Fibroblast of the aortic adventitia (primary cell): ENCODE measurements at regions not wholly inside any gene's neighbourhood (a gene's known extent, or its start where the extent isn't known, plus 50 kb on each side); places are given as distances from the start of the nearest gene placed in this dataset.
"Not testable (repeated sequence)": the region's sequence is repeated elsewhere in the genome, so short reads cannot be mapped to it uniquely, and the experiment has no call there.

ENCODE experiments used
- DNase-seq: peaks from one replicate; pipeline ENCODE4 v3.0.0-alpha.2; 2010; ENCODE audit warnings: low read depth
- H3K4me3 ChIP-seq: 2 replicates; pipeline ENCODE4 v1.5.1; 2011; ENCODE audit warnings: low read depth, mild to moderate bottlenecking, control low read depth, low read length, moderate library complexity
- TF ChIP-seq, protein P1 (sequence below): IDR thresholded peaks from 2 replicates; pipeline ENCODE4 v1.5.1; 2011; ENCODE audit warnings: mild to moderate bottlenecking, low read length, control low read depth, inconsistent platforms; ENCODE audit not compliant: insufficient read depth

- TF ChIP-seq, protein P1, sequence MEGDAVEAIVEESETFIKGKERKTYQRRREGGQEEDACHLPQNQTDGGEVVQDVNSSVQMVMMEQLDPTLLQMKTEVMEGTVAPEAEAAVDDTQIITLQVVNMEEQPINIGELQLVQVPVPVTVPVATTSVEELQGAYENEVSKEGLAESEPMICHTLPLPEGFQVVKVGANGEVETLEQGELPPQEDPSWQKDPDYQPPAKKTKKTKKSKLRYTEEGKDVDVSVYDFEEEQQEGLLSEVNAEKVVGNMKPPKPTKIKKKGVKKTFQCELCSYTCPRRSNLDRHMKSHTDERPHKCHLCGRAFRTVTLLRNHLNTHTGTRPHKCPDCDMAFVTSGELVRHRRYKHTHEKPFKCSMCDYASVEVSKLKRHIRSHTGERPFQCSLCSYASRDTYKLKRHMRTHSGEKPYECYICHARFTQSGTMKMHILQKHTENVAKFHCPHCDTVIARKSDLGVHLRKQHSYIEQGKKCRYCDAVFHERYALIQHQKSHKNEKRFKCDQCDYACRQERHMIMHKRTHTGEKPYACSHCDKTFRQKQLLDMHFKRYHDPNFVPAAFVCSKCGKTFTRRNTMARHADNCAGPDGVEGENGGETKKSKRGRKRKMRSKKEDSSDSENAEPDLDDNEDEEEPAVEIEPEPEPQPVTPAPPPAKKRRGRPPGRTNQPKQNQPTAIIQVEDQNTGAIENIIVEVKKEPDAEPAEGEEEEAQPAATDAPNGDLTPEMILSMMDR: no peak
- DNase-seq: no peak
- no peak overlapping the region for H3K4me3 ChIP-seq
These were observed 666.7 kb downstream of the UQCRFS1 start for GRCh38 chr19:28546148-28546685.

- not testable (repeated sequence) for DNase-seq, H3K4me3 ChIP-seq
These were observed 667.6 kb downstream of the UQCRFS1 start for GRCh38 chr19:28545397-28545796.

GRCh38 chr19:28544451-28545261 is 668.3 kb downstream of the UQCRFS1 start:
- no peak for DNase-seq
- no peak overlapping the region for H3K4me3 ChIP-seq
- TF ChIP-seq, protein P1: no peak

DNA sequence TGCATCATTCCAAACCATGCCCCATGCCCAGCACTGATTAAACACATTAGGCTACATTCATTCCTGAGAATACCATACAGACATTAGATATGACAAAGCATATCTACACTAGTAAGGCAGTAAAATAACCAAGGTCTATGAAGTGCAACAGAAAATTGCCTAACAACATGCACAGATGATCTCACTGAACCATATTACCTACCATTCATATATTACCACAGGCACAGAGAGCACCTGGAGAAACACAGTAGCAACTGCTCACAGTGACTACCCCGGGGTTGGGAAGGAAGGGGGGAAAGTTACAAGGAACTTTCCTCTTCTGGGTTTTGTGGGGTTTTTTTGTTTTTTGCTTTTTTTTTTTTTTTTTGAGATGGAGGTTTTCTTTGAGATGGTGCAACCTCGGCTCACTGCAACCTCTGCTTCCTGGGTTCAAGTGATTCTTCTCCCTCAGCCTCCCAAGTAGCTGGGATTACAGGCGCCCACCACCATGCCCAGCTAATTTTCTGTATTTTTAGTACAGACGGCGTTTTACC is 669.6 kb downstream of the UQCRFS1 start:
- no peak overlapping the region for H3K4me3 ChIP-seq
- no peak for DNase-seq
- TF ChIP-seq, protein P1: no peak

- no peak overlapping the region for H3K4me3 ChIP-seq
These were observed 670.3 kb downstream of the UQCRFS1 start for GRCh38 chr19:28542394-28543243.

GRCh38 chr19:28541602-28542393 is 671.2 kb downstream of the UQCRFS1 start:
- DNase-seq: no peak
- TF ChIP-seq, protein P1: no peak
- H3K4me3 ChIP-seq: no peak overlapping the region

More at GRCh38 chr19:28542394-28543243, 670.3 kb downstream of the UQCRFS1 start:
- no peak for DNase-seq
- TF ChIP-seq, protein P1: no peak
